Activated T-cell treated with anti-CD3 and anti-CD28 coated beads, Interleukin-2, amount 50 U/mL, for 4 hours (primary cell): ENCODE measurements at regions not wholly inside any gene's neighbourhood (a gene's known extent, or its start where the extent isn't known, plus 50 kb on each side); places are given as distances from the start of the nearest gene placed in this dataset.

Experiments
- ATAC-seq, 2 donors: fragments of 200-7000 bp; cut with Tn5 transposase; one replicate each; pipeline ENCODE4 v1.10.0; 2021
- DNase-seq: peaks from one replicate; pipeline ENCODE4 v3.0.0-alpha.2; 2020
- H3K27me3 Mint-ChIP-seq: one replicate; pipeline ENCODE4 v1.8.0; 2021; ENCODE audit warnings: low read depth, mixed read lengths
- H3K36me3 Mint-ChIP-seq: one replicate; pipeline ENCODE4 v1.8.0; 2022; ENCODE audit warnings: mixed read lengths; ENCODE audit not compliant: insufficient read depth
- H3K4me1 Mint-ChIP-seq: one replicate; pipeline ENCODE4 v1.8.0; 2021; ENCODE audit warnings: low read depth, mixed read lengths
- H3K4me3 Mint-ChIP-seq: one replicate; pipeline ENCODE4 v1.8.0; 2021; ENCODE audit warnings: mild to moderate bottlenecking, moderate library complexity, mixed read lengths
- H3K9me3 Mint-ChIP-seq: one replicate; pipeline ENCODE4 v1.8.0; 2021; ENCODE audit warnings: mixed read lengths

GRCh38 chr5:18970000-18970399 is 1018.0 kb downstream of the CDH18 start:
- H3K4me3 Mint-ChIP-seq = no peak overlapping the region
- no peaks in the 10 kb centered on the region for H3K27me3 Mint-ChIP-seq
- no peak for DNase-seq
- H3K36me3 Mint-ChIP-seq = no peaks in the 10 kb centered on the region
- no peaks in the 10 kb centered on the region for H3K4me1 Mint-ChIP-seq
- no peak for ATAC-seq
- peaks cover 3% of the 10 kb centered on the region for H3K9me3 Mint-ChIP-seq

DNA sequence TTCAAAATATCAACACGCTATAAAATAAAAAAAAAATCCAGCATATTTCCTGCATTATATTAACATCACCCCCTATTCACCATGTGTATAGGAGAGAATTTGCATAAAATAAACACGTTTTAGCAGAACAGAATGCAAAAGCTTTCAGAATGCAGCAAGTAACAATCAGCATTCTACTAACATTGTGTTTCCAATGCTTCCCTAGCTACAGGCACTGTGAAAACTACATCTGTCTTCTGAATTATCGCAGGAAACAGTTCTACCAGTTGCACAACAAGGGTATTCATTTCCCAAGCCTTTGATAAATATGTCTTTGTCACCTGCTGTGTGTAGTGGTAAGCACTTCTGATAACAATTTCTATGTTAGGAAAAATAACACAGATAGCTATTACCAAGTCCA is 1015.8 kb downstream of the CDH18 start:
- no peaks in the 10 kb centered on the region for H3K36me3 Mint-ChIP-seq
- H3K4me1 Mint-ChIP-seq = no peaks in the 10 kb centered on the region
- H3K27me3 Mint-ChIP-seq = no peaks in the 10 kb centered on the region
- no peak overlapping the region for H3K4me3 Mint-ChIP-seq
- no peak for ATAC-seq
- H3K9me3 Mint-ChIP-seq = no peaks in the 10 kb centered on the region
- no peak for DNase-seq

DNA sequence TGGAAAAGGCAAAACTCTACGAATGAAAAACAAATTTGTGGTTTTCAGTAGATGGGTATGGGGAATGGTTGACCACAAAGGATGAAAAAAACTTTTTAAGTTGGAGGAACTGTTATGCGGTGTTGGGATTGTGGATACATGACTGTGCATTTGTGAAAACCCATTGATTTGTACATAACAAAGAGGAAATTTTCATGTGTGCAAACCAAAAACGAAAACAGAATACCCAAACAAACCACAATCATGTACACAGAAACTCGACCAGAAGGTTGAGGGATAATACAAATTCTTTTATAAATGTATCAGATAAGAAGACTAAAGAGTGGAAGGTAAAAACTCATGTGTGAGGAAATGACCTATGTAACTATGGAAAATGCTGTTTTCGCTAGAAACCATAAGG is 1012.4 kb downstream of the CDH18 start:
- no peaks in the 10 kb centered on the region for H3K9me3 Mint-ChIP-seq
- ATAC-seq = no peak
- H3K4me3 Mint-ChIP-seq = no peak overlapping the region
- DNase-seq = no peak
- no peaks in the 10 kb centered on the region for H3K27me3 Mint-ChIP-seq
- H3K4me1 Mint-ChIP-seq = no peaks in the 10 kb centered on the region
- H3K36me3 Mint-ChIP-seq = no peaks in the 10 kb centered on the region

GRCh38 chr5:18977880-18978279 is 1010.1 kb downstream of the CDH18 start:
- no peaks in the 10 kb centered on the region for H3K36me3 Mint-ChIP-seq
- no peaks in the 10 kb centered on the region for H3K9me3 Mint-ChIP-seq
- no peaks in the 10 kb centered on the region for H3K27me3 Mint-ChIP-seq
- no peak overlapping the region for H3K4me3 Mint-ChIP-seq
- ATAC-seq = no peak
- no peak for DNase-seq
- H3K4me1 Mint-ChIP-seq = no peaks in the 10 kb centered on the region

DNA sequence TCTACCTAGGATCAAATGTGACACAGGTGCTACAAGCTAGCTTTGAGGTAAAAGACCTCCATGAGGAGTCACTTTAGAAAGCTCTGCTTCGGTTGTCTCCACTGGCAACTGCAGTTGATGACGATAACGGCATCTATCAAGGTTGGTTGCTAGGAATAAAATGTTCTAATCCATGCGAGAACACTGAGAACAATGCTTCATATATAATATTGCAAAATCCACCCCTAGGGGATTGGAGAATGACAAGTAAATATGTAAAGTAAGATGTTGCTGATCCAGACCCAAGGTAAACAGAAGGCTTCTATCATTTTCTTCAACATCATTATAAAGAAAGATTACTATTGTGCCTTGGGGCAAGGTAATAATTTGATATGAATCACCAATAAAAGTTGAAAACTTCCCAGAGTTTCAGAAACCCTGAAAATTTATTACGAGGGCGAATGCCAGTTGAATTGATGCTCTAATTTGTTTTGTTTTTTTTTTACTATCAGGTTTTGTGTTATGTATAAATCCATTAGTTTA is 1003.4 kb downstream of the CDH18 start:
- Mint-ChIP-seq H3K9me3 (no peaks in the 10 kb centered on the region), H3K4me1 (no peaks in the 10 kb centered on the region), H3K36me3 (no peaks in the 10 kb centered on the region), H3K4me3 (no peak overlapping the region), H3K27me3 (no peaks in the 10 kb centered on the region)
- ATAC-seq = no peak
- no peak for DNase-seq

DNA sequence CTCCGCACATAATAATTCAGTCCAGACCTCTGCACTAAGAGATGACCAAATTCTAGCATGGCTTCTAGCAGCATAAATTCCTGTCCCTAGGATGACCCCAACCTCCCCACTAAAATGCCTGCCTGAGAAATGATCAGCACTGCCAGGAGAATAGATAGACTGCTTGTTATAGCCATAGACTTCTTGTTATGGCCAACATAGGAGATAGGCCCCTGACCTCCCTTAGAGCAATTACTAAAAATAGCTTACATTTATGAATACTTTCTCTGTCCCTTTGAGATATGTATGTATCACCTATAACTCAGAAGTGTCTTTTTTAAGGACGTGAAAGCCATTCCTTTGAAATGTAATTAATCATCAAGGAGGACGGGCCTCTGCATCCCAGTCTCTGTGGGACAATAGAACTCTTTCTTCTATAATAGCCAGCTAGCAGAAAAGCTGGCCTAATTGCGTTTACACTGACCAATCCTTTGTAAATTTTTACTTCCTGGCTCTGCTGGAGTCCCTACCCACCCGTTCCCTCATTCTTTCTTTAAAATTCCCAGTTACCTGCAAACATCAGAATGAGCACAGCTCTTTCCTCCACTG is 1002.7 kb downstream of the CDH18 start:
- Mint-ChIP-seq H3K27me3 (no peaks in the 10 kb centered on the region), H3K9me3 (no peaks in the 10 kb centered on the region), H3K4me1 (no peaks in the 10 kb centered on the region), H3K36me3 (no peaks in the 10 kb centered on the region), H3K4me3 (no peak overlapping the region)
- no peak for ATAC-seq
- no peak for DNase-seq

DNA sequence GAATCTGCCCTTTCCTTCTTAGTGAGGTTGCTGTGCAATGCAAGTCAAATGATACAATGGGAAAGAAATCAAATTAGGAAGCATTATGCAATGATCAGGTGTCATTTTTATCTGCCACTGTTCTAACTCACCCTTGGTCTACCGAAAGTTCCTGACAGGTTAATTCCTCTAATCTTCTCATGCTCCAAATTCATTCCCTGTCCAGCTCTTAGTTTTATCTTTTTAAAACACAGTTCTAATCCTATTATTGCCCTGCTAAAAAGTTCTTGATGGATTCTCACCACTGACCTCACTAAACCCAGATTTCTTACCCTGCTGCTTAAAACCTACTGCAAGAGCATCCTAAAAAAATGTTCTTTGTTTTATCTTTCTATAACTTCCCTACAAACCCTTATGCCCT is 1000.9 kb downstream of the CDH18 start:
- H3K4me1 Mint-ChIP-seq = no peaks in the 10 kb centered on the region
- no peaks in the 10 kb centered on the region for H3K36me3 Mint-ChIP-seq
- H3K27me3 Mint-ChIP-seq = no peaks in the 10 kb centered on the region
- H3K4me3 Mint-ChIP-seq = no peak overlapping the region
- no peaks in the 10 kb centered on the region for H3K9me3 Mint-ChIP-seq
- no peak for ATAC-seq
- DNase-seq = no peak

DNA sequence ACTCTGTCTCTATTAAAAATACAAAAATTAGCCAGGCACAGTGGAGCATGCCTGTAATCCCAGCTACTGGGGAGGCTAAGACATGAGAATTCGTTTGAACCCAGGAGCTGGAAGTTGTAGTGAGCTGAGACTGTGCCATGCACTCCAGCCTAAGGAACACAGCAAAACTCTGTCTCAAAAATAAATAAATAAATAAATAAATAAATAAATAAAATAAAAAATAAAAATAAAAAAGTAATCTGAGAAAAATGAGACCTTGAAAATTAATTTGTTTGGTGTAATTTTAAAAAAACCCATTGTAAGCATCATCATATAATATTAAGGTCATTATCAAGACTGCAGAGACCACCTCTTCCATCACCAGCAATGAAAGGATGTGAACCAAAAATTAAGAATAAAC is 997.1 kb downstream of the CDH18 start:
- no peaks in the 10 kb centered on the region for H3K4me1 Mint-ChIP-seq
- no peaks in the 10 kb centered on the region for H3K27me3 Mint-ChIP-seq
- DNase-seq = no peak
- ATAC-seq = no peak
- no peaks in the 10 kb centered on the region for H3K36me3 Mint-ChIP-seq
- no peak overlapping the region for H3K4me3 Mint-ChIP-seq
- H3K9me3 Mint-ChIP-seq = no peaks in the 10 kb centered on the region

GRCh38 chr5:18992264-18992663 is 995.7 kb downstream of the CDH18 start:
- Mint-ChIP-seq H3K4me3 (no peak overlapping the region), H3K9me3 (no peaks in the 10 kb centered on the region), H3K4me1 (no peaks in the 10 kb centered on the region), H3K36me3 (no peaks in the 10 kb centered on the region), H3K27me3 (no peaks in the 10 kb centered on the region)
- ATAC-seq (no peak), DNase-seq (no peak)

- ATAC-seq (no peak), DNase-seq (no peak)
- no peaks in the 10 kb centered on the region for H3K4me1 Mint-ChIP-seq
- no peak overlapping the region for H3K4me3 Mint-ChIP-seq
- H3K36me3 Mint-ChIP-seq = no peaks in the 10 kb centered on the region
- H3K9me3 Mint-ChIP-seq = no peaks in the 10 kb centered on the region
- H3K27me3 Mint-ChIP-seq = no peaks in the 10 kb centered on the region
Observed at GRCh38 chr5:18999478-18999877, 988.5 kb downstream of the CDH18 start.

DNA sequence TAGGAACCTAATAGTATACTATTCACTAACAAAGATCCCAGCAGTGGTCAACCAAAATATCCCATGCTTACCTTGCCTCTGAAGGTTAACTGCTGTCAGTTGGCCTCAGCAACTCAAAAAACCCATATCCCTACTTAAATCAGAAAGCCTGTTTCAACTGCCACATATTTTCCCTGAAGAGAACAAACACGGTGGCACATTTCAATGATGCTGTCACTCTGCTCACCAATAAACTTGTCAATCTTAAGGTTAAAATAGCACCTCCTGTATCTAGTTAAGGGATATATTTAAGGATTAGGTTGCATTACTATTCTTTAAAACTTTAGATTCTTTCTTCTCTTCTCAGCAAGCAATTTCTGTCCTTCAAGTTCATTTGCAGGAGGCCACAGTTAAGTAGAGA is 986.9 kb downstream of the CDH18 start:
- Mint-ChIP-seq H3K27me3 (no peaks in the 10 kb centered on the region), H3K36me3 (no peaks in the 10 kb centered on the region), H3K9me3 (peaks cover 5% of the 10 kb centered on the region), H3K4me3 (no peak overlapping the region), H3K4me1 (no peaks in the 10 kb centered on the region)
- no peak for DNase-seq
- ATAC-seq = no peak

- Mint-ChIP-seq H3K4me3 (no peak overlapping the region), H3K9me3 (peaks cover 5% of the 10 kb centered on the region), H3K4me1 (no peaks in the 10 kb centered on the region), H3K27me3 (no peaks in the 10 kb centered on the region), H3K36me3 (no peaks in the 10 kb centered on the region)
- DNase-seq = no peak
- no peak for ATAC-seq
Observed at GRCh38 chr5:19001539-19001938, 986.5 kb downstream of the CDH18 start.

- Mint-ChIP-seq H3K4me1 (no peaks in the 10 kb centered on the region), H3K36me3 (no peaks in the 10 kb centered on the region), H3K4me3 (no peak overlapping the region), H3K9me3 (peaks cover 9% of the 10 kb centered on the region), H3K27me3 (no peaks in the 10 kb centered on the region)
- no peak for ATAC-seq
- DNase-seq = no peak
Observed at GRCh38 chr5:19002111-19002510, 985.9 kb downstream of the CDH18 start.

GRCh38 chr5:19018822-19019221 is 969.2 kb downstream of the CDH18 start:
- H3K27me3 Mint-ChIP-seq = no peaks in the 10 kb centered on the region
- ATAC-seq = no peak

DNA sequence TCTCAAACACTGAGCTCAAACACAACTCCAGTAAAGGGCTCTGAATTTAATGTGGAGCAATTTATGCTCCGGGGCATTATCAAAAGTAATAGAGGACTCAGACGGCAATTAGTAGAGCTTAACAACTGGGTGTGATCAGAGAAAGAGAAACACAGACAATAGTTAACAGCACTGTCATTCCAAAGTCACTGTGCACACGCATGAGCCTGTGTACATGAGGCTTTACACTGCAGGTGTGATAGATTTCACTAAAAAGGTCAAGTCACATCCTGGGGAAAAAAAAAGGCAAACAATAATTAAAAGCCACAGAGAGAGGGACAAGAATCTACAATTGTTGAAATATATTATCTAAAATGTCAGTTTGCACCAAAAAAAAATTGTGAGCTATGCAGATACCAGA is 956.5 kb downstream of the CDH18 start:
- no peak overlapping the region for H3K4me3 Mint-ChIP-seq
- no peaks in the 10 kb centered on the region for H3K4me1 Mint-ChIP-seq
- ATAC-seq (no peak), DNase-seq (no peak)
- H3K36me3 Mint-ChIP-seq = no peaks in the 10 kb centered on the region
- H3K27me3 Mint-ChIP-seq = no peaks in the 10 kb centered on the region
- H3K9me3 Mint-ChIP-seq = peaks cover 8% of the 10 kb centered on the region

More at GRCh38 chr5:19018822-19019221, 969.2 kb downstream of the CDH18 start:
- Mint-ChIP-seq H3K9me3 (no peaks in the 10 kb centered on the region), H3K36me3 (no peaks in the 10 kb centered on the region), H3K4me1 (no peaks in the 10 kb centered on the region), H3K4me3 (no peak overlapping the region)
- DNase-seq = no peak

GRCh38 chr5:19035816-19036215 is 952.2 kb downstream of the CDH18 start:
- Mint-ChIP-seq H3K27me3 (no peaks in the 10 kb centered on the region), H3K9me3 (peaks cover 8% of the 10 kb centered on the region), H3K4me3 (no peak overlapping the region), H3K4me1 (no peaks in the 10 kb centered on the region), H3K36me3 (no peaks in the 10 kb centered on the region)
- DNase-seq (no peak), ATAC-seq (no peak)
